Suprapubic skin (tissue), 4 donors: ENCODE measurements at regions not wholly inside any gene's neighbourhood (a gene's known extent, or its start where the extent isn't known, plus 50 kb on each side); places are given as distances from the start of the nearest gene placed in this dataset.

ENCODE experiments used
- CTCF ChIP-seq, 2 donors: fragments of 200-600 bp in 1 of 2; fragments of 450-650 bp in 1 of 2; sonication (generic) in 1 of 2; IDR thresholded peaks; one replicate each; pipeline ENCODE4 v1.5.1; 2016 to 2019; ENCODE audit warnings: antibody characterized with exemption in 2 of 2, mild to moderate bottlenecking in 1 of 2, moderate library complexity in 1 of 2
- EP300 ChIP-seq: sonication (generic); formaldehyde crosslinking; IDR thresholded peaks from one replicate; pipeline ENCODE4 v1.6.1; 2017; ENCODE audit warnings: antibody characterized with exemption
- POLR2A ChIP-seq, 2 donors: fragments of 450-650 bp; IDR thresholded peaks; one replicate each; pipeline ENCODE4 v1.6.1; 2017; ENCODE audit warnings: antibody characterized with exemption in 2 of 2, mild to moderate bottlenecking in 2 of 2, moderate library complexity in 2 of 2
- POLR2AphosphoS5 ChIP-seq, 3 donors: sonication (generic); formaldehyde crosslinking; IDR thresholded peaks; one replicate each; pipeline ENCODE4 v1.6.1; 2017; ENCODE audit warnings: antibody characterized with exemption in 3 of 3

- TF ChIP-seq CTCF (IDR thresholded peaks at IDR 0.05): no peak
- no peak for TF ChIP-seq EP300
- TF ChIP-seq POLR2A (IDR thresholded peaks at IDR 0.05): no peak
- TF ChIP-seq POLR2AphosphoS5 (IDR thresholded peaks at IDR 0.05): no peak
These were observed 478.0 kb upstream of the ARRDC4 start for GRCh38 chr15:97482521-97482920.
